Upper lobe of right lung (tissue), 1 donor: ENCODE measurements at regions not wholly inside any gene's neighbourhood (a gene's known extent, or its start where the extent isn't known, plus 50 kb on each side); places are given as distances from the start of the nearest gene placed in this dataset.

Experiments used
- ATAC-seq: fragments of 200-7000 bp; cut with Tn5 transposase; one replicate; pipeline ENCODE4 v1.9.1; 2020; ENCODE audit warnings: mild to moderate bottlenecking, moderate library complexity
- DNase-seq: peaks from one replicate; pipeline ENCODE4 v3.0.0-alpha.2; 2020
- H3K27ac ChIP-seq: fragments of 200-600 bp; one replicate; pipeline ENCODE4 v1.8.0; 2022
- H3K27me3 ChIP-seq: fragments of 200-600 bp; one replicate; pipeline ENCODE4 v1.8.0; 2022; ENCODE audit warnings: mild to moderate bottlenecking
- H3K36me3 ChIP-seq: fragments of 200-600 bp; one replicate; pipeline ENCODE4 v1.8.0; 2022
- H3K4me1 ChIP-seq: fragments of 200-600 bp; one replicate; pipeline ENCODE4 v1.8.0; 2022
- H3K4me3 ChIP-seq: fragments of 200-600 bp; one replicate; pipeline ENCODE4 v1.8.0; 2022; ENCODE audit warnings: mild to moderate bottlenecking
- H3K9me3 ChIP-seq: fragments of 200-600 bp; one replicate; pipeline ENCODE4 v1.8.0; 2022
- intact Hi-C: fragments of 100-400 bp; cut with DNase I; formaldehyde crosslinking; loops from one replicate; pipeline ENCODE4 v1.11.0; 2022
- TF ChIP-seq, protein P1 (sequence below): fragments of 200-600 bp; IDR thresholded peaks from one replicate; pipeline ENCODE4 v1.8.0; 2022; ENCODE audit warnings: antibody characterized with exemption
- donor health status: DM: no; HTN: yes; CAD: no; lungs with severe emphysema.

DNA sequence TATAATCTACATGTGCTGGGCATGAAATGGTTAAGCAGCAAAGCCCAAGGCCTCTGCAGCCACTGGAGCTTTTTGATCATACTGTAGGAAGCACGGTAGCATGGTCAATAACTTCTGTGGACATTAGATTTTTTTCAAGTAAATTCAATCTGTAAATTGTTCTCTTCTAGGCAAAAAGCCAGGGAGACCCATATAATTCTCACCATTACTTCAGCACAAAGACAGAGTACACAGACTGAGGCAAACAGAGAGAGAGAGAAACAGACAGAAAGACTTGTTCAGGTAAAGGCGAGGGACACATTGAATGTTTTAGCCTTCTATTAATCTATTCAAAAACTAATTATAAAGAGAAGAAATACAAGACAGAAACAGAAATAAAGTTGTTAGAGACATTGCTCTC, 349.4 kb downstream of the RFC3 start:
- H3K9me3 ChIP-seq = no peaks in the 10 kb centered on the region
- no peak overlapping the region for H3K27ac ChIP-seq
- no peak for ATAC-seq
- H3K27me3 ChIP-seq = no peaks in the 10 kb centered on the region
- intact Hi-C loops = no loop called here
- H3K4me3 ChIP-seq = no peak overlapping the region
- H3K36me3 ChIP-seq = no peaks in the 10 kb centered on the region
- no peaks in the 10 kb centered on the region for H3K4me1 ChIP-seq
- DNase-seq = no peak
- TF ChIP-seq, protein P1, sequence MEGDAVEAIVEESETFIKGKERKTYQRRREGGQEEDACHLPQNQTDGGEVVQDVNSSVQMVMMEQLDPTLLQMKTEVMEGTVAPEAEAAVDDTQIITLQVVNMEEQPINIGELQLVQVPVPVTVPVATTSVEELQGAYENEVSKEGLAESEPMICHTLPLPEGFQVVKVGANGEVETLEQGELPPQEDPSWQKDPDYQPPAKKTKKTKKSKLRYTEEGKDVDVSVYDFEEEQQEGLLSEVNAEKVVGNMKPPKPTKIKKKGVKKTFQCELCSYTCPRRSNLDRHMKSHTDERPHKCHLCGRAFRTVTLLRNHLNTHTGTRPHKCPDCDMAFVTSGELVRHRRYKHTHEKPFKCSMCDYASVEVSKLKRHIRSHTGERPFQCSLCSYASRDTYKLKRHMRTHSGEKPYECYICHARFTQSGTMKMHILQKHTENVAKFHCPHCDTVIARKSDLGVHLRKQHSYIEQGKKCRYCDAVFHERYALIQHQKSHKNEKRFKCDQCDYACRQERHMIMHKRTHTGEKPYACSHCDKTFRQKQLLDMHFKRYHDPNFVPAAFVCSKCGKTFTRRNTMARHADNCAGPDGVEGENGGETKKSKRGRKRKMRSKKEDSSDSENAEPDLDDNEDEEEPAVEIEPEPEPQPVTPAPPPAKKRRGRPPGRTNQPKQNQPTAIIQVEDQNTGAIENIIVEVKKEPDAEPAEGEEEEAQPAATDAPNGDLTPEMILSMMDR = no peak

DNA sequence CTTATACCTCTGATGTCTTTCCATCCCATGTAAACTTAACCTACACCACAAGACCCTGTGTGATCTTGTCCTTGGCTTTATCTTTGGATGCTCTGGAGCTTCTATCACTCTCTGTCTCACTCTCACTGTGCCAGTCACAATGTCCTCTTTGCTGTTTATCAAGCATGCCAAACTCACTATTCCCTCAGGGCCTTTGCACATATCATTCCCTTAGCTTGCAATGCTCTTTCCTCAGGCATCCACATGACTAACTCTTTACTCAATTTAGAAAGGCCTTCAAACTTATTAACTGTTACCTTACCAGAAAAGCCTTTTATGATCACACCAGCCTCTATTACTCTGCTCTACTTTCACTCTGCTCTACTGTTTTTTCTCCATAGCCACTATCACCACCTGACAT, 354.1 kb downstream of the RFC3 start:
- intact Hi-C loops = no loop called here
- no peaks in the 10 kb centered on the region for H3K27me3 ChIP-seq

DNA sequence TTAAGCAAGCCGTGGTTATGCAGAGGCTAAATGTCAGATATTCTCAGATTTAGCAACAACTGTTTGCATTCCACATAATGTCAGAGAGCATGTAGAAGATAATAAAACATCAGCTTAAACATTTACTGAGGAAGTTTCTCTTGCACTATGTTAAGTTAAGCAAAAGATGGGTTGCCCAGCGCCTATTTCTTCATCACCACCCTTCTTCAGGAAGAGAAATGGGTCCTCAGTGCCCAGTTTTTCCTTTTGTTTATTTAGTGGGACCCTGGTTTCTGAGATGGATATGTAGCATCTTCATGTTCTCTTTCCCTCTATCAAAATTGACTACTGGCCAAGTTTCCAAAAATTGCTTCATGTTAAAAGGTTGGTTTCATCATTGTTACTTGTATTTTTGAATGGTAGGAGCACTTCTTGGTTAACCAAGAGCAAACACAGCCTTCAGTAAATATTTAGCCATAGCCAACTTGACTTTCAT, 356.8 kb downstream of the RFC3 start:
- H3K4me1 ChIP-seq = no peaks in the 10 kb centered on the region
- no peaks in the 10 kb centered on the region for H3K9me3 ChIP-seq
- H3K4me3 ChIP-seq = no peak overlapping the region
- intact Hi-C loops = no loop called here
- H3K27ac ChIP-seq = no peak overlapping the region
- no peak for ATAC-seq
- no peaks in the 10 kb centered on the region for H3K36me3 ChIP-seq
- TF ChIP-seq, protein P1 = no peak
- no peak for DNase-seq
- H3K27me3 ChIP-seq = no peaks in the 10 kb centered on the region

More for the DNA sequence above, 354.1 kb downstream of the RFC3 start:
- Histone ChIP-seq H3K4me1 (no peaks in the 10 kb centered on the region), H3K4me3 (no peak overlapping the region), H3K36me3 (no peaks in the 10 kb centered on the region), H3K27ac (no peak overlapping the region), H3K9me3 (no peaks in the 10 kb centered on the region)
- TF ChIP-seq, protein P1 = no peak
- DNase-seq (no peak), ATAC-seq (no peak)

DNA sequence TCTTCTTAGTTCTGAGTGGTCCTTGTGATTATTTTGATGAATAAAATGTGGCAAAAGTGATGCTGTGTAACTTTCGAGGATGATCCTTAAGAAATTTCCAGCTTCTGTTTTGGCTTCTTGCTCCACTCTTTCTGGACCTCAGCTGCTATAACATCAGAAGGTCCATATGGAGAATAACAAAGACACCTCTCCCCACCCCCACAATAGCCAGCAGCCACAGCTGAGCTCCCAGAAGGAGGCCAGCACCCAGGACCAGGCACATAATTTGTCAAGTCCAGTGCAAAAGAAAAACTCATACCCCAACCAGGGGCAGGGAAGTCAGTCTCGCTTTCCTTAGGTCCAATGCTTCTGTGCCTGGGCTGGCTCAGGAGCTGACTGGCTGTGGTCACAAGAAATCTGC, 357.6 kb downstream of the RFC3 start:
- H3K4me1 ChIP-seq = no peaks in the 10 kb centered on the region
- no peak overlapping the region for H3K27ac ChIP-seq
- no peaks in the 10 kb centered on the region for H3K36me3 ChIP-seq
- DNase-seq = no peak
- no peaks in the 10 kb centered on the region for H3K27me3 ChIP-seq
- H3K9me3 ChIP-seq = no peaks in the 10 kb centered on the region
- H3K4me3 ChIP-seq = no peak overlapping the region
- TF ChIP-seq, protein P1 = no peak
- ATAC-seq = no peak
- intact Hi-C loops = no loop called here

DNA sequence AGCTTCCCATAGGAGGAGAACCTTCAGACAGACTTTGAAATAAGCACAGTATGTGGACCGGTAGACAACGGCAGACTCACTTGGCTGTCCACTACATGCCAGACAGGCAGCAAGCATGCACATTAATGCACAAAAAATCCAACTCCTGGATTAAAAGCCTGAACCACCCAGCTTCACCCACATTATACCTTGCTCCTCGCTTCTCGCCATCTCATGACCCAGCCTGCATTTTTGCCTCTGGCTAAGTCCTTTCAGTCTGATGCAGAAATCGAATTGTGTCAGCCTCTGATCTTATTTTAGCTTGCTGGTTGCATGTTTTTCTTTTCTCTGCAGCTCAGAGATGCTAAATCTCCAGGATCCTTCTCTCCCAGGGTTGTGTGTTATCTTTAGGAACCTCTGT, 358.7 kb downstream of the RFC3 start:
- ATAC-seq (no peak), DNase-seq (no peak)
- intact Hi-C loops = no loop called here
- TF ChIP-seq, protein P1 = no peak
- Histone ChIP-seq H3K27me3 (no peaks in the 10 kb centered on the region), H3K4me3 (no peak overlapping the region), H3K4me1 (no peaks in the 10 kb centered on the region), H3K36me3 (no peaks in the 10 kb centered on the region), H3K27ac (no peak overlapping the region), H3K9me3 (no peaks in the 10 kb centered on the region)

DNA sequence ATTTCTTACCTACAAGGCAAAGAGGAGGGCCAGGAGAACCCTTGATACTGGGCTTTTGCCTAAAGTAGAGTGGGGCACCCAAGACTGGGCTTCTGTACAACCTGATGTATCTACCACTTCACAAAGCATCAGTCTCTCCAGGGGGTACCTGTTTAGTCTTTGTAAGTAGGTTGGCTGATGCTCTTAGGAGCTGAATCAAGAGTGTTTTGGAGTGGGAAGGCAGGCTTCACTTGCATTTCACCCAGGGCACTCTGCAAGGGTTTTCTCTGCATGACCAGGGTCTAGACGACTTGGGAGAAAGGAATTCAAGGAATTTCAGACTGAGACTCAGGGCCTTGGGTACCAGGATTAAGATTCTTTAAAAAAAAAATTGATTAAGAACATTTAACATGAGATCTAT, 361.5 kb downstream of the RFC3 start:
- intact Hi-C loops = no loop called here
- ATAC-seq (no peak), DNase-seq (no peak)
- no peak overlapping the region for H3K27ac ChIP-seq
- no peaks in the 10 kb centered on the region for H3K9me3 ChIP-seq
- H3K36me3 ChIP-seq = no peaks in the 10 kb centered on the region
- no peaks in the 10 kb centered on the region for H3K4me1 ChIP-seq
- TF ChIP-seq, protein P1 = no peak
- H3K27me3 ChIP-seq = no peaks in the 10 kb centered on the region
- H3K4me3 ChIP-seq = no peak overlapping the region
